NOMO-1 (cell line): ENCODE measurements at regions not wholly inside any gene's neighbourhood (a gene's known extent, or its start where the extent isn't known, plus 50 kb on each side); places are given as distances from the start of the nearest gene placed in this dataset.
A peak's percentile ranks its signal among the peaks of the same experiment; 100 is the strongest.
"Not testable (repeated sequence)": the region's sequence is repeated elsewhere in the genome, so short reads cannot be mapped to it uniquely, and the experiment has no call there.

Experiments used
- DNase-seq, 2 experiments: peaks; one replicate each; lab custom pipeline; 2025; ENCODE audit not compliant: unreplicated experiment in 2 of 2; lab: John Stamatoyannopoulos, UW

- DNase-seq: no peak
These were observed 65.8 kb downstream of the MTX3 start for GRCh38 chr5:79924936-79925893.

GRCh38 chr5:79923431-79923830, 67.6 kb downstream of the MTX3 start:
- DNase-seq: no peak

- no peak for DNase-seq
These were observed 68.4 kb downstream of the MTX3 start for GRCh38 chr5:79922626-79923025.

- not testable (repeated sequence) for DNase-seq
These were observed 83.6 kb downstream of the MTX3 start for GRCh38 chr5:79907452-79907851.

GRCh38 chr5:79902571-79902970, 88.5 kb downstream of the MTX3 start:
- DNase-seq: not testable (repeated sequence)

- no peak for DNase-seq
These were observed 89.4 kb downstream of the MTX3 start for GRCh38 chr5:79901631-79902030.

GRCh38 chr5:79898611-79899010, 92.5 kb downstream of the MTX3 start:
- DNase-seq: no peak

- no peak for DNase-seq
These were observed 97.1 kb downstream of the MTX3 start for GRCh38 chr5:79893976-79894375.

- DNase-seq: no peak
These were observed 97.6 kb downstream of the MTX3 start for GRCh38 chr5:79893485-79893884.

- no peak for DNase-seq
These were observed 100.2 kb downstream of the MTX3 start for GRCh38 chr5:79890930-79891249.

GRCh38 chr5:79890119-79890929, 100.7 kb downstream of the MTX3 start:
- no peak for DNase-seq

- no peak for DNase-seq
These were observed 102.4 kb downstream of the MTX3 start for GRCh38 chr5:79888643-79889042.

GRCh38 chr5:79886925-79887655, 104.0 kb downstream of the MTX3 start:
- DNase-seq: no peak

GRCh38 chr5:79886456-79886855, 104.6 kb downstream of the MTX3 start:
- DNase-seq: no peak

GRCh38 chr5:79879880-79880279, 111.2 kb downstream of the MTX3 start:
- DNase-seq: not testable (repeated sequence)

GRCh38 chr5:79878721-79879336, 112.2 kb downstream of the MTX3 start:
- DNase-seq: peak in 1 of 2 experiments; percentile 13

GRCh38 chr5:79878136-79878679, 112.9 kb downstream of the MTX3 start:
- no peak for DNase-seq

- no peak for DNase-seq
These were observed 114.6 kb downstream of the MTX3 start for GRCh38 chr5:79876456-79876855.

- no peak for DNase-seq
These were observed 115.8 kb downstream of the MTX3 start for GRCh38 chr5:79875230-79875629.

- DNase-seq: no peak
These were observed 117.9 kb downstream of the MTX3 start for GRCh38 chr5:79873187-79873586.
